GM12873 (cell line): ENCODE measurements at regions not wholly inside any gene's neighbourhood (a gene's known extent, or its start where the extent isn't known, plus 50 kb on each side); places are given as distances from the start of the nearest gene placed in this dataset.

Experiments
- CTCF ChIP-seq: IDR thresholded peaks from 2 replicates; pipeline ENCODE4 v1.5.1; 2012; ENCODE audit warnings: low read depth, mild to moderate bottlenecking, moderate library complexity, low read length, control low read depth; ENCODE audit not compliant: insufficient read depth; ENCODE audit errors: missing control alignments

- TF ChIP-seq CTCF: no peak
Measured at GRCh38 chr1:60828944-60829343, 253.4 kb upstream of the NFIA start.

GRCh38 chr1:60826320-60827094 is 255.9 kb upstream of the NFIA start:
- no peak for TF ChIP-seq CTCF

GRCh38 chr1:60825593-60825992 is 256.8 kb upstream of the NFIA start:
- peak; percentile 27 for TF ChIP-seq CTCF

- no peak for TF ChIP-seq CTCF
Measured at GRCh38 chr1:60823151-60823550, 259.2 kb upstream of the NFIA start.

GRCh38 chr1:60822252-60822651 is 260.1 kb upstream of the NFIA start:
- no peak for TF ChIP-seq CTCF

GRCh38 chr1:60821156-60821555 is 261.2 kb upstream of the NFIA start:
- TF ChIP-seq CTCF: no peak

GRCh38 chr1:60818969-60819701 is 263.2 kb upstream of the NFIA start:
- TF ChIP-seq CTCF: no peak
